Hepatocyte (in vitro differentiated cells): ENCODE measurements at regions not wholly inside any gene's neighbourhood (a gene's known extent, or its start where the extent isn't known, plus 50 kb on each side); places are given as distances from the start of the nearest gene placed in this dataset.
"Not testable (repeated sequence)": the region's sequence is repeated elsewhere in the genome, so short reads cannot be mapped to it uniquely, and the experiment has no call there.

ENCODE experiments used
- DNase-seq: peaks from one replicate; pipeline ENCODE4 v3.0.0-alpha.2; 2016; ENCODE audit warnings: low spot score
- H2AFZ ChIP-seq: fragments of 200-600 bp; sonication (generic); 2 replicates; pipeline ENCODE4 v1.6.0; 2016; ENCODE audit warnings: antibody characterized with exemption, mild to moderate bottlenecking
- H3K27ac ChIP-seq: fragments of 200-600 bp; sonication (generic); 2 replicates; pipeline ENCODE4 v1.5.1; 2016; ENCODE audit warnings: mild to moderate bottlenecking
- H3K27me3 ChIP-seq: fragments of 200-600 bp; sonication (generic); 2 replicates; pipeline ENCODE4 v1.6.1; 2016
- H3K36me3 ChIP-seq: fragments of 200-600 bp; sonication (generic); replicated peaks from 2 replicates; pipeline ENCODE4 v1.5.1; 2016; ENCODE audit warnings: low read depth; ENCODE audit not compliant: insufficient read depth
- H3K4me1 ChIP-seq: fragments of 200-600 bp; sonication (generic); 2 replicates; pipeline ENCODE4 v1.5.1; 2016; ENCODE audit warnings: mild to moderate bottlenecking, moderate library complexity; ENCODE audit not compliant: insufficient read depth
- H3K4me2 ChIP-seq: fragments of 200-600 bp; sonication (generic); 2 replicates; pipeline ENCODE4 v1.6.0; 2016
- H3K4me3 ChIP-seq: fragments of 200-600 bp; sonication (generic); 2 replicates; pipeline ENCODE4 v1.5.1; 2016; ENCODE audit warnings: mild to moderate bottlenecking
- H3K79me2 ChIP-seq: fragments of 200-600 bp; sonication (generic); 2 replicates; pipeline ENCODE4 v1.6.0; 2017; ENCODE audit warnings: mild to moderate bottlenecking
- H3K9me2 ChIP-seq: fragments of 200-600 bp; sonication (generic); replicated peaks from 2 replicates; pipeline ENCODE4 v1.6.0; 2017; ENCODE audit warnings: mild to moderate bottlenecking; ENCODE audit not compliant: insufficient read depth
- H3K9me3 ChIP-seq: fragments of 200-600 bp; sonication (generic); 2 replicates; pipeline ENCODE4 v1.5.1; 2016; ENCODE audit warnings: low read depth, mild to moderate bottlenecking
- H4K20me1 ChIP-seq: fragments of 200-600 bp; sonication (generic); 2 replicates; pipeline ENCODE4 v1.6.0; 2016; ENCODE audit warnings: mild to moderate bottlenecking; ENCODE audit not compliant: insufficient read depth, poor library complexity, severe bottlenecking
- CTCF ChIP-seq: fragments of 200-600 bp; sonication (generic); IDR thresholded peaks from 2 replicates; pipeline ENCODE4 v1.5.1; 2016; ENCODE audit warnings: antibody characterized with exemption, mild to moderate bottlenecking; ENCODE audit not compliant: poor library complexity
- EZH2 ChIP-seq: fragments of 200-600 bp; sonication (generic); IDR thresholded peaks from 2 replicates; pipeline ENCODE4 v1.6.1; 2016; ENCODE audit warnings: antibody characterized with exemption, mild to moderate bottlenecking, borderline replicate concordance
- EZH2phosphoT487 ChIP-seq: fragments of 200-600 bp; sonication (generic); IDR thresholded peaks from one replicate; pipeline ENCODE4 v1.6.1; 2018; ENCODE audit warnings: antibody characterized with exemption, mild to moderate bottlenecking, low read depth, moderate library complexity; ENCODE audit not compliant: unreplicated experiment, severe bottlenecking
- WGBS: methylation state at CpG from one replicate; pipeline ENCODE4 v1.1.6; 2016; ENCODE audit warnings: low lambda C conversion rate; ENCODE audit errors: missing lambda C conversion rate; 5-methylcytosine and 5-hydroxymethylcytosine counted together

GRCh38 chr14:49250109-49250508 is 336.1 kb downstream of the RPS29 start:
- no peaks in the 10 kb centered on the region for H3K9me2 ChIP-seq
- H2AFZ ChIP-seq = no peak overlapping the region
- H3K4me1 ChIP-seq = no peaks in the 10 kb centered on the region
- H3K9me3 ChIP-seq = no peaks in the 10 kb centered on the region
- no peaks in the 10 kb centered on the region for H3K79me2 ChIP-seq
- WGBS = 93% methylated on average over 4 of the region's 4 CpGs
- DNase-seq = no peak
- TF ChIP-seq EZH2phosphoT487 (no peak), EZH2 (no peak), CTCF (no peak)
- no peaks in the 10 kb centered on the region for H4K20me1 ChIP-seq
- H3K36me3 ChIP-seq = no peaks in the 10 kb centered on the region
- H3K27me3 ChIP-seq = no peaks in the 10 kb centered on the region
- no peak overlapping the region for H3K4me3 ChIP-seq
- H3K4me2 ChIP-seq = no peak overlapping the region
- H3K27ac ChIP-seq = no peak overlapping the region

GRCh38 chr14:49249022-49249421 is 337.2 kb downstream of the RPS29 start:
- Histone ChIP-seq H3K27ac (no peak overlapping the region), H3K4me3 (no peak overlapping the region), H3K36me3 (no peaks in the 10 kb centered on the region), H3K9me3 (no peaks in the 10 kb centered on the region), H3K9me2 (no peaks in the 10 kb centered on the region), H3K79me2 (no peaks in the 10 kb centered on the region), H3K27me3 (no peaks in the 10 kb centered on the region), H2AFZ (no peak overlapping the region), H4K20me1 (no peaks in the 10 kb centered on the region), H3K4me2 (no peak overlapping the region), H3K4me1 (no peaks in the 10 kb centered on the region)
- no peak for TF ChIP-seq EZH2
- no peak for TF ChIP-seq CTCF
- no peak for DNase-seq

- WGBS = 93% methylated on average over 5 of the region's 5 CpGs
- H2AFZ ChIP-seq, H3K4me2 ChIP-seq, H3K27ac ChIP-seq, H3K4me3 ChIP-seq, H4K20me1 ChIP-seq, H3K36me3 ChIP-seq, H3K4me1 ChIP-seq, DNase-seq, H3K79me2 ChIP-seq, H3K27me3 ChIP-seq, H3K9me3 ChIP-seq, H3K9me2 ChIP-seq: not testable (repeated sequence)
Measured at GRCh38 chr14:49243777-49244176, 342.4 kb downstream of the RPS29 start.

GRCh38 chr14:49240383-49240782 is 345.8 kb downstream of the RPS29 start:
- Histone ChIP-seq H3K27me3 (no peaks in the 10 kb centered on the region), H3K9me3 (no peaks in the 10 kb centered on the region), H3K4me1 (no peaks in the 10 kb centered on the region), H3K79me2 (no peaks in the 10 kb centered on the region), H3K9me2 (no peaks in the 10 kb centered on the region), H3K4me3 (no peak overlapping the region), H2AFZ (no peak overlapping the region), H4K20me1 (no peaks in the 10 kb centered on the region), H3K36me3 (no peaks in the 10 kb centered on the region), H3K4me2 (no peak overlapping the region), H3K27ac (no peak overlapping the region)
- WGBS = 63% methylated on average over 4 of the region's 4 CpGs
- no peak for TF ChIP-seq EZH2
- DNase-seq = no peak

GRCh38 chr14:49228552-49228951 is 357.6 kb downstream of the RPS29 start:
- Histone ChIP-seq H3K36me3 (no peaks in the 10 kb centered on the region), H2AFZ (no peak overlapping the region), H4K20me1 (no peaks in the 10 kb centered on the region), H3K4me3 (no peak overlapping the region), H3K27me3 (no peaks in the 10 kb centered on the region), H3K4me2 (no peak overlapping the region), H3K9me3 (no peaks in the 10 kb centered on the region), H3K79me2 (no peaks in the 10 kb centered on the region), H3K9me2 (no peaks in the 10 kb centered on the region), H3K4me1 (no peaks in the 10 kb centered on the region), H3K27ac (no peak overlapping the region)
- DNase-seq = no peak
- TF ChIP-seq CTCF = no peak
- no peak for TF ChIP-seq EZH2phosphoT487
- no peak for TF ChIP-seq EZH2
- 95% methylated on average over 4 of the region's 4 CpGs for WGBS
